ENCODE measurements at regions not wholly inside any gene's neighbourhood (a gene's known extent, or its start where the extent isn't known, plus 50 kb on each side); places are given as distances from the start of the nearest gene placed in this dataset.

GRCh38 chr9:15370466-15371447, 51.9 kb upstream of the SNAPC3 start (continued):
- TF ChIP-seq ATF2 (CRISPR knock-in tag; IDR thresholded peaks at IDR 0.05; ENCODE audit: borderline replicate concordance, low read depth): no peak
- TF ChIP-seq ZNF121 (CRISPR knock-in tag; IDR thresholded peaks at IDR 0.05): no peak
- TF ChIP-seq ATF6 (CRISPR knock-in tag; IDR thresholded peaks at IDR 0.05): no peak

GRCh38 chr9:15369871-15370270, 52.8 kb upstream of the SNAPC3 start:
- CTCF ChIA-PET: interaction anchor here (0.6 to 1.2 kb wide), 3 partner anchors 8 to 63 kb away, joined by 3 to 4 read pairs (median 3); partner anchors contain the start of gene TTC39B
- POLR2A ChIA-PET: no interaction called here

GRCh38 chr9:15369238-15369637, 53.4 kb upstream of the SNAPC3 start:
- no peaks in the 10 kb centered on the region for H3K36me3 Mint-ChIP-seq
- H3K27ac Mint-ChIP-seq: no peak overlapping the region
- no peak for DNase-seq (ENCODE audit: low spot score)
- ChIA-PET CTCF (interaction anchor here (1.2 kb wide), 1 partner anchor 12 kb away, joined by 3 read pairs; no protein-coding TSS in a partner anchor), POLR2A (no interaction called here)
- ATAC-seq: no peak
- peaks cover 5% of the 10 kb centered on the region for H3K9me3 Mint-ChIP-seq
- H3K27me3 Mint-ChIP-seq (ENCODE audit: low read depth): no peaks in the 10 kb centered on the region
- no peak overlapping the region for H3K4me3 Mint-ChIP-seq
- peaks cover 6% of the 10 kb centered on the region; the same call in 1 of the 2 replicates for H3K4me1 Mint-ChIP-seq
- TF ChIP-seq, protein P1, sequence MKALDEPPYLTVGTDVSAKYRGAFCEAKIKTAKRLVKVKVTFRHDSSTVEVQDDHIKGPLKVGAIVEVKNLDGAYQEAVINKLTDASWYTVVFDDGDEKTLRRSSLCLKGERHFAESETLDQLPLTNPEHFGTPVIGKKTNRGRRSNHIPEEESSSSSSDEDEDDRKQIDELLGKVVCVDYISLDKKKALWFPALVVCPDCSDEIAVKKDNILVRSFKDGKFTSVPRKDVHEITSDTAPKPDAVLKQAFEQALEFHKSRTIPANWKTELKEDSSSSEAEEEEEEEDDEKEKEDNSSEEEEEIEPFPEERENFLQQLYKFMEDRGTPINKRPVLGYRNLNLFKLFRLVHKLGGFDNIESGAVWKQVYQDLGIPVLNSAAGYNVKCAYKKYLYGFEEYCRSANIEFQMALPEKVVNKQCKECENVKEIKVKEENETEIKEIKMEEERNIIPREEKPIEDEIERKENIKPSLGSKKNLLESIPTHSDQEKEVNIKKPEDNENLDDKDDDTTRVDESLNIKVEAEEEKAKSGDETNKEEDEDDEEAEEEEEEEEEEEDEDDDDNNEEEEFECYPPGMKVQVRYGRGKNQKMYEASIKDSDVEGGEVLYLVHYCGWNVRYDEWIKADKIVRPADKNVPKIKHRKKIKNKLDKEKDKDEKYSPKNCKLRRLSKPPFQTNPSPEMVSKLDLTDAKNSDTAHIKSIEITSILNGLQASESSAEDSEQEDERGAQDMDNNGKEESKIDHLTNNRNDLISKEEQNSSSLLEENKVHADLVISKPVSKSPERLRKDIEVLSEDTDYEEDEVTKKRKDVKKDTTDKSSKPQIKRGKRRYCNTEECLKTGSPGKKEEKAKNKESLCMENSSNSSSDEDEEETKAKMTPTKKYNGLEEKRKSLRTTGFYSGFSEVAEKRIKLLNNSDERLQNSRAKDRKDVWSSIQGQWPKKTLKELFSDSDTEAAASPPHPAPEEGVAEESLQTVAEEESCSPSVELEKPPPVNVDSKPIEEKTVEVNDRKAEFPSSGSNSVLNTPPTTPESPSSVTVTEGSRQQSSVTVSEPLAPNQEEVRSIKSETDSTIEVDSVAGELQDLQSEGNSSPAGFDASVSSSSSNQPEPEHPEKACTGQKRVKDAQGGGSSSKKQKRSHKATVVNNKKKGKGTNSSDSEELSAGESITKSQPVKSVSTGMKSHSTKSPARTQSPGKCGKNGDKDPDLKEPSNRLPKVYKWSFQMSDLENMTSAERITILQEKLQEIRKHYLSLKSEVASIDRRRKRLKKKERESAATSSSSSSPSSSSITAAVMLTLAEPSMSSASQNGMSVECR (CRISPR knock-in tag; IDR thresholded peaks at IDR 0.05; ENCODE audit: borderline replicate concordance): no peak
- TF ChIP-seq OVOL2 (CRISPR knock-in tag; IDR thresholded peaks at IDR 0.05; ENCODE audit: borderline replicate concordance) (no peak), NFYB (CRISPR knock-in tag; conservative IDR thresholded peaks at IDR 0.05; ENCODE audit: low read depth) (no peak), NFE2L1 (CRISPR knock-in tag; IDR thresholded peaks at IDR 0.05) (no peak), ZBTB43 (CRISPR knock-in tag; IDR thresholded peaks at IDR 0.05) (no peak), HMGA2 (CRISPR knock-in tag; IDR thresholded peaks at IDR 0.05) (no peak), ZNF263 (CRISPR knock-in tag; IDR thresholded peaks at IDR 0.05; ENCODE audit: low read depth) (no peak), E2F4 (CRISPR knock-in tag; IDR thresholded peaks at IDR 0.05; ENCODE audit: borderline replicate concordance, low read depth) (no peak)
- TF ChIP-seq, protein P2, sequence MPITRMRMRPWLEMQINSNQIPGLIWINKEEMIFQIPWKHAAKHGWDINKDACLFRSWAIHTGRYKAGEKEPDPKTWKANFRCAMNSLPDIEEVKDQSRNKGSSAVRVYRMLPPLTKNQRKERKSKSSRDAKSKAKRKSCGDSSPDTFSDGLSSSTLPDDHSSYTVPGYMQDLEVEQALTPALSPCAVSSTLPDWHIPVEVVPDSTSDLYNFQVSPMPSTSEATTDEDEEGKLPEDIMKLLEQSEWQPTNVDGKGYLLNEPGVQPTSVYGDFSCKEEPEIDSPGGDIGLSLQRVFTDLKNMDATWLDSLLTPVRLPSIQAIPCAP (CRISPR knock-in tag; IDR thresholded peaks at IDR 0.05): no peak

More at GRCh38 chr9:15369871-15370270, 52.8 kb upstream of the SNAPC3 start:
- no peak for ATAC-seq
- H3K9me3 Mint-ChIP-seq: peaks cover 1% of the 10 kb centered on the region
- TF ChIP-seq FOXK1 (CRISPR knock-in tag; IDR thresholded peaks at IDR 0.05): no peak
- TF ChIP-seq, protein P3, sequence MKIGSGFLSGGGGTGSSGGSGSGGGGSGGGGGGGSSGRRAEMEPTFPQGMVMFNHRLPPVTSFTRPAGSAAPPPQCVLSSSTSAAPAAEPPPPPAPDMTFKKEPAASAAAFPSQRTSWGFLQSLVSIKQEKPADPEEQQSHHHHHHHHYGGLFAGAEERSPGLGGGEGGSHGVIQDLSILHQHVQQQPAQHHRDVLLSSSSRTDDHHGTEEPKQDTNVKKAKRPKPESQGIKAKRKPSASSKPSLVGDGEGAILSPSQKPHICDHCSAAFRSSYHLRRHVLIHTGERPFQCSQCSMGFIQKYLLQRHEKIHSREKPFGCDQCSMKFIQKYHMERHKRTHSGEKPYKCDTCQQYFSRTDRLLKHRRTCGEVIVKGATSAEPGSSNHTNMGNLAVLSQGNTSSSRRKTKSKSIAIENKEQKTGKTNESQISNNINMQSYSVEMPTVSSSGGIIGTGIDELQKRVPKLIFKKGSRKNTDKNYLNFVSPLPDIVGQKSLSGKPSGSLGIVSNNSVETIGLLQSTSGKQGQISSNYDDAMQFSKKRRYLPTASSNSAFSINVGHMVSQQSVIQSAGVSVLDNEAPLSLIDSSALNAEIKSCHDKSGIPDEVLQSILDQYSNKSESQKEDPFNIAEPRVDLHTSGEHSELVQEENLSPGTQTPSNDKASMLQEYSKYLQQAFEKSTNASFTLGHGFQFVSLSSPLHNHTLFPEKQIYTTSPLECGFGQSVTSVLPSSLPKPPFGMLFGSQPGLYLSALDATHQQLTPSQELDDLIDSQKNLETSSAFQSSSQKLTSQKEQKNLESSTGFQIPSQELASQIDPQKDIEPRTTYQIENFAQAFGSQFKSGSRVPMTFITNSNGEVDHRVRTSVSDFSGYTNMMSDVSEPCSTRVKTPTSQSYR (CRISPR knock-in tag; IDR thresholded peaks at IDR 0.05): no peak
- H3K4me3 Mint-ChIP-seq: no peak overlapping the region
- DNase-seq (ENCODE audit: low spot score): no peak
- H3K4me1 Mint-ChIP-seq: peaks cover 9% of the 10 kb centered on the region
- H3K27ac Mint-ChIP-seq: no peak overlapping the region
- peaks cover under 1% of the 10 kb centered on the region; the same call in 1 of the 2 replicates for H3K36me3 Mint-ChIP-seq
- H3K27me3 Mint-ChIP-seq (ENCODE audit: low read depth): no peaks in the 10 kb centered on the region; the same call in 1 of the 2 replicates
